Erythroblast (primary cell): ENCODE measurements at regions not wholly inside any gene's neighbourhood (a gene's known extent, or its start where the extent isn't known, plus 50 kb on each side); places are given as distances from the start of the nearest gene placed in this dataset.

Experiments
- GATA1 ChIP-seq: IDR thresholded peaks from 2 replicates; pipeline ENCODE4 v1.6.1; 2011; ENCODE audit warnings: low read depth, mild to moderate bottlenecking, control low read depth, low read length, moderate library complexity
- POLR2A ChIP-seq: IDR thresholded peaks from 2 replicates; pipeline ENCODE4 v1.6.1; 2011; ENCODE audit warnings: mild to moderate bottlenecking, low read length

GRCh38 chr11:127358160-127358559 lies 357.6 kb upstream of the KIRREL3 start:
- TF ChIP-seq POLR2A: no peak
- no peak for TF ChIP-seq GATA1
